GM23338 (cell line): ENCODE measurements at regions not wholly inside any gene's neighbourhood (a gene's known extent, or its start where the extent isn't known, plus 50 kb on each side); places are given as distances from the start of the nearest gene placed in this dataset.

Experiments
- ATAC-seq: fragments of 200-7000 bp; cut with Tn5 transposase; 3 replicates; pipeline ENCODE4 v1.9.1; 2020
- DNase-seq: peaks from one replicate; pipeline ENCODE4 v3.0.0-alpha.2; 2015; ENCODE audit warnings: low spot score
- H2AFZ ChIP-seq: fragments of 200-600 bp; sonication (generic); 2 replicates; pipeline ENCODE4 v1.8.0; 2016; ENCODE audit warnings: antibody characterized with exemption, mild to moderate bottlenecking, moderate library complexity
- H3F3A ChIP-seq: fragments of 200-600 bp; sonication (generic); replicated peaks from 2 replicates; pipeline ENCODE4 v1.8.0; 2017; ENCODE audit warnings: antibody characterized with exemption, mixed run types, low read depth
- H3K27ac ChIP-seq: fragments of 200-600 bp; sonication (generic); 2 replicates; pipeline ENCODE4 v1.6.1; 2016; ENCODE audit warnings: low read depth
- H3K27me3 ChIP-seq: fragments of 200-600 bp; sonication (generic); 2 replicates; pipeline ENCODE4 v1.8.0; 2016; ENCODE audit warnings: mild to moderate bottlenecking, mixed run types, moderate library complexity; ENCODE audit not compliant: insufficient read depth
- H3K36me3 ChIP-seq: fragments of 200-600 bp; sonication (generic); 2 replicates; pipeline ENCODE4 v1.8.0; 2016; ENCODE audit warnings: mild to moderate bottlenecking; ENCODE audit not compliant: insufficient read depth
- H3K4me1 ChIP-seq: fragments of 200-600 bp; sonication (generic); 2 replicates; pipeline ENCODE4 v1.8.0; 2016; ENCODE audit warnings: mild to moderate bottlenecking, moderate library complexity; ENCODE audit not compliant: insufficient read depth
- H3K4me2 ChIP-seq: fragments of 200-600 bp; sonication (generic); 2 replicates; pipeline ENCODE4 v1.7.1; 2017; ENCODE audit warnings: mixed run types
- H3K4me3 ChIP-seq: fragments of 200-600 bp; sonication (generic); 2 replicates; pipeline ENCODE4 v1.6.1; 2016; ENCODE audit warnings: mixed run types
- H3K79me2 ChIP-seq: fragments of 200-600 bp; sonication (generic); replicated peaks from 2 replicates; pipeline ENCODE4 v1.8.0; 2017; ENCODE audit warnings: mild to moderate bottlenecking; ENCODE audit not compliant: insufficient read depth
- H3K9me2 ChIP-seq: fragments of 200-600 bp; sonication (generic); 2 replicates; pipeline ENCODE4 v1.8.0; 2017; ENCODE audit not compliant: insufficient read depth
- H4K20me1 ChIP-seq: fragments of 200-600 bp; sonication (generic); replicated peaks from 2 replicates; pipeline ENCODE4 v1.8.0; 2017; ENCODE audit warnings: mild to moderate bottlenecking; ENCODE audit not compliant: insufficient read depth
- H3K27ac Mint-ChIP-seq: 2 replicates; pipeline ENCODE4 v1.8.0; 2020; ENCODE audit warnings: inconsistent platforms, mild to moderate bottlenecking, moderate library complexity, mixed read lengths
- H3K27me3 Mint-ChIP-seq: 3 replicates; pipeline ENCODE4 v1.8.0; 2022; ENCODE audit warnings: low read depth, mild to moderate bottlenecking, moderate library complexity, mixed read lengths, inconsistent platforms; ENCODE audit not compliant: insufficient read depth, poor library complexity
- H3K36me3 Mint-ChIP-seq: 3 replicates; pipeline ENCODE4 v1.8.0; 2021; ENCODE audit warnings: low read depth, mild to moderate bottlenecking, inconsistent platforms, moderate library complexity, mixed read lengths
- H3K4me1 Mint-ChIP-seq: 3 replicates; pipeline ENCODE4 v1.8.0; 2020; ENCODE audit warnings: mild to moderate bottlenecking, inconsistent platforms, mixed read lengths
- H3K4me3 Mint-ChIP-seq: 3 replicates; pipeline ENCODE4 v1.8.0; 2021; ENCODE audit warnings: moderate library complexity, mild to moderate bottlenecking, inconsistent platforms, mixed read lengths
- H3K9me3 Mint-ChIP-seq: 3 replicates; pipeline ENCODE4 v1.8.0; 2020; ENCODE audit warnings: moderate library complexity, mild to moderate bottlenecking, inconsistent platforms, mixed read lengths
- CREB1 ChIP-seq: fragments of 250-450 bp; sonication (Bioruptor Pico); IDR thresholded peaks from 2 replicates; pipeline ENCODE4 v1.5.0; 2020; ENCODE audit warnings: low read depth, mild to moderate bottlenecking, moderate library complexity
- EZH2 ChIP-seq: fragments of 200-600 bp; sonication (generic); IDR thresholded peaks from one replicate; pipeline ENCODE4 v1.8.0; 2017; ENCODE audit warnings: antibody characterized with exemption, mild to moderate bottlenecking, low read depth; ENCODE audit not compliant: unreplicated experiment
- EZH2phosphoT487 ChIP-seq: fragments of 200-600 bp; sonication (generic); IDR thresholded peaks from one replicate; pipeline ENCODE4 v1.8.1; 2018; ENCODE audit warnings: antibody characterized with exemption; ENCODE audit not compliant: unreplicated experiment
- JUNB ChIP-seq: IDR thresholded peaks from one replicate; pipeline ENCODE4 v1.6.1; 2016; ENCODE audit warnings: antibody characterized with exemption; ENCODE audit not compliant: unreplicated experiment
- NANOG ChIP-seq: IDR thresholded peaks from 2 replicates; pipeline ENCODE4 v1.6.1; 2016; ENCODE audit warnings: antibody characterized with exemption, borderline replicate concordance
- POLR2AphosphoS5 ChIP-seq: IDR thresholded peaks from 2 replicates; pipeline ENCODE4 v1.6.1; 2016; ENCODE audit warnings: antibody characterized with exemption, low read depth
- STAT1 ChIP-seq: IDR thresholded peaks from one replicate; pipeline ENCODE4 v1.6.1; 2016; ENCODE audit warnings: antibody characterized with exemption; ENCODE audit not compliant: unreplicated experiment
- ZNF114 ChIP-seq: fragments of 250-450 bp; sonication (Bioruptor Pico); IDR thresholded peaks from 2 replicates; pipeline ENCODE4 v1.5.0; 2020; ENCODE audit warnings: mild to moderate bottlenecking, moderate library complexity
- ZNF331 ChIP-seq: fragments of 250-450 bp; sonication (Bioruptor Pico); IDR thresholded peaks from 2 replicates; pipeline ENCODE4 v1.5.0; 2020; ENCODE audit warnings: low read depth, mild to moderate bottlenecking, moderate library complexity
- TF ChIP-seq, protein P1 (sequence below): fragments of 250-450 bp; sonication (Bioruptor Pico); IDR thresholded peaks from 2 replicates; pipeline ENCODE4 v1.5.0; 2020; ENCODE audit warnings: mild to moderate bottlenecking, moderate library complexity
- TF ChIP-seq, protein P2 (sequence below), 2 experiments: fragments of 200-600 bp in 1 of 2; sonication (generic) in 1 of 2; conservative IDR thresholded peaks; 2 replicates each; pipeline versions ENCODE4 v1.5.1 to v1.6.1; 2016 to 2017; ENCODE audit warnings: antibody characterized with exemption in 2 of 2, low read depth in 2 of 2, mild to moderate bottlenecking in 2 of 2, moderate library complexity in 1 of 2
- TF ChIP-seq, protein P3 (sequence below): IDR thresholded peaks from 2 replicates; pipeline ENCODE4 v1.6.1; 2016; ENCODE audit warnings: antibody characterized with exemption
- TF ChIP-seq, protein P4 (sequence below): IDR thresholded peaks from one replicate; pipeline ENCODE4 v1.6.1; 2018; ENCODE audit warnings: antibody characterized with exemption; ENCODE audit not compliant: unreplicated experiment

DNA sequence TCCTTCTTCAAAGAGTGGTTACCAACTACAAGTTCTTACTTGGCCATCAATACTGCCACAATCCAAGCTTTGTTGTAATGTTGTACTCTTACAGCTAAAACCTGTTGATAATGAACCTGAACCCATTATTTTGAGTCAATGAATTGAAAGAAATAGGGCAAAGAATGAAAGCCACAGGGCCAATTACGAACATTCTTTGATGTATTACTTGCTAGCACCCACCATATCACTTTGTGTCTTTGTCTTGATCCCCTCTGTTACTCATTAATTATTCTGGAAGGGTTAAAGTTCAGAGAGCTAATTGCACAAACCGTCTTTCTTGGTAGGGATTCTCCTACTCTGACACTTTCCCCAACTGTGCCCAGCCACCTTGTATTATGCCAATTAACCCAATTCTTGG lies 53.2 kb upstream of the TFEC start:
- Mint-ChIP-seq H3K4me1 (peaks cover 26% of the 10 kb centered on the region), H3K36me3 (no peaks in the 10 kb centered on the region), H3K27ac (no peak overlapping the region), H3K27me3 (no peaks in the 10 kb centered on the region), H3K9me3 (no peaks in the 10 kb centered on the region), H3K4me3 (no peak overlapping the region)
- no peaks in the 10 kb centered on the region for H3K79me2 ChIP-seq
- 0 out of 2 replicates have a peak, but pooled peaks cover 2% of the 10 kb centered on the region for H3K9me2 ChIP-seq
- no peaks in the 10 kb centered on the region for H3F3A ChIP-seq
- no peak for TF ChIP-seq JUNB
- no peak for TF ChIP-seq ZNF114 (CRISPR knock-in tag)
- no peak for TF ChIP-seq STAT1
- TF ChIP-seq NANOG: no peak
- TF ChIP-seq, protein P1, sequence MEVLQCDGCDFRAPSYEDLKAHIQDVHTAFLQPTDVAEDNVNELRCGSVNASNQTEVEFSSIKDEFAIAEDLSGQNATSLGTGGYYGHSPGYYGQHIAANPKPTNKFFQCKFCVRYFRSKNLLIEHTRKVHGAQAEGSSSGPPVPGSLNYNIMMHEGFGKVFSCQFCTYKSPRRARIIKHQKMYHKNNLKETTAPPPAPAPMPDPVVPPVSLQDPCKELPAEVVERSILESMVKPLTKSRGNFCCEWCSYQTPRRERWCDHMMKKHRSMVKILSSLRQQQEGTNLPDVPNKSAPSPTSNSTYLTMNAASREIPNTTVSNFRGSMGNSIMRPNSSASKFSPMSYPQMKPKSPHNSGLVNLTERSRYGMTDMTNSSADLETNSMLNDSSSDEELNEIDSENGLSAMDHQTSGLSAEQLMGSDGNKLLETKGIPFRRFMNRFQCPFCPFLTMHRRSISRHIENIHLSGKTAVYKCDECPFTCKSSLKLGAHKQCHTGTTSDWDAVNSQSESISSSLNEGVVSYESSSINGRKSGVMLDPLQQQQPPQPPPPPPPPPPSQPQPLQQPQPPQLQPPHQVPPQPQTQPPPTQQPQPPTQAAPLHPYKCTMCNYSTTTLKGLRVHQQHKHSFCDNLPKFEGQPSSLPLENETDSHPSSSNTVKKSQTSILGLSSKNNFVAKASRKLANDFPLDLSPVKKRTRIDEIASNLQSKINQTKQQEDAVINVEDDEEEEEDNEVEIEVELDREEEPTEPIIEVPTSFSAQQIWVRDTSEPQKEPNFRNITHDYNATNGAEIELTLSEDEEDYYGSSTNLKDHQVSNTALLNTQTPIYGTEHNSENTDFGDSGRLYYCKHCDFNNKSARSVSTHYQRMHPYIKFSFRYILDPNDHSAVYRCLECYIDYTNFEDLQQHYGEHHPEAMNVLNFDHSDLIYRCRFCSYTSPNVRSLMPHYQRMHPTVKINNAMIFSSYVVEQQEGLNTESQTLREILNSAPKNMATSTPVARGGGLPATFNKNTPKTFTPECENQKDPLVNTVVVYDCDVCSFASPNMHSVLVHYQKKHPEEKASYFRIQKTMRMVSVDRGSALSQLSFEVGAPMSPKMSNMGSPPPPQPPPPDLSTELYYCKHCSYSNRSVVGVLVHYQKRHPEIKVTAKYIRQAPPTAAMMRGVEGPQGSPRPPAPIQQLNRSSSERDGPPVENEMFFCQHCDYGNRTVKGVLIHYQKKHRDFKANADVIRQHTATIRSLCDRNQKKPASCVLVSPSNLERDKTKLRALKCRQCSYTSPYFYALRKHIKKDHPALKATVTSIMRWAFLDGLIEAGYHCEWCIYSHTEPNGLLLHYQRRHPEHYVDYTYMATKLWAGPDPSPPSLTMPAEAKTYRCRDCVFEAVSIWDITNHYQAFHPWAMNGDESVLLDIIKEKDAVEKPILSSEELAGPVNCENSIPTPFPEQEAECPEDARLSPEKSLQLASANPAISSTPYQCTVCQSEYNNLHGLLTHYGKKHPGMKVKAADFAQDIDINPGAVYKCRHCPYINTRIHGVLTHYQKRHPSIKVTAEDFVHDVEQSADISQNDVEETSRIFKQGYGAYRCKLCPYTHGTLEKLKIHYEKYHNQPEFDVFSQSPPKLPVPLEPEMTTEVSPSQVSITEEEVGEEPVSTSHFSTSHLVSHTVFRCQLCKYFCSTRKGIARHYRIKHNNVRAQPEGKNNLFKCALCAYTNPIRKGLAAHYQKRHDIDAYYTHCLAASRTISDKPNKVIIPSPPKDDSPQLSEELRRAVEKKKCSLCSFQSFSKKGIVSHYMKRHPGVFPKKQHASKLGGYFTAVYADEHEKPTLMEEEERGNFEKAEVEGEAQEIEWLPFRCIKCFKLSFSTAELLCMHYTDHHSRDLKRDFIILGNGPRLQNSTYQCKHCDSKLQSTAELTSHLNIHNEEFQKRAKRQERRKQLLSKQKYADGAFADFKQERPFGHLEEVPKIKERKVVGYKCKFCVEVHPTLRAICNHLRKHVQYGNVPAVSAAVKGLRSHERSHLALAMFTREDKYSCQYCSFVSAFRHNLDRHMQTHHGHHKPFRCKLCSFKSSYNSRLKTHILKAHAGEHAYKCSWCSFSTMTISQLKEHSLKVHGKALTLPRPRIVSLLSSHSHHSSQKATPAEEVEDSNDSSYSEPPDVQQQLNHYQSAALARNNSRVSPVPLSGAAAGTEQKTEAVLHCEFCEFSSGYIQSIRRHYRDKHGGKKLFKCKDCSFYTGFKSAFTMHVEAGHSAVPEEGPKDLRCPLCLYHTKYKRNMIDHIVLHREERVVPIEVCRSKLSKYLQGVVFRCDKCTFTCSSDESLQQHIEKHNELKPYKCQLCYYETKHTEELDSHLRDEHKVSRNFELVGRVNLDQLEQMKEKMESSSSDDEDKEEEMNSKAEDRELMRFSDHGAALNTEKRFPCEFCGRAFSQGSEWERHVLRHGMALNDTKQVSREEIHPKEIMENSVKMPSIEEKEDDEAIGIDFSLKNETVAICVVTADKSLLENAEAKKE (CRISPR knock-in tag): no peak
- TF ChIP-seq EZH2: no peak
- TF ChIP-seq, protein P2, sequence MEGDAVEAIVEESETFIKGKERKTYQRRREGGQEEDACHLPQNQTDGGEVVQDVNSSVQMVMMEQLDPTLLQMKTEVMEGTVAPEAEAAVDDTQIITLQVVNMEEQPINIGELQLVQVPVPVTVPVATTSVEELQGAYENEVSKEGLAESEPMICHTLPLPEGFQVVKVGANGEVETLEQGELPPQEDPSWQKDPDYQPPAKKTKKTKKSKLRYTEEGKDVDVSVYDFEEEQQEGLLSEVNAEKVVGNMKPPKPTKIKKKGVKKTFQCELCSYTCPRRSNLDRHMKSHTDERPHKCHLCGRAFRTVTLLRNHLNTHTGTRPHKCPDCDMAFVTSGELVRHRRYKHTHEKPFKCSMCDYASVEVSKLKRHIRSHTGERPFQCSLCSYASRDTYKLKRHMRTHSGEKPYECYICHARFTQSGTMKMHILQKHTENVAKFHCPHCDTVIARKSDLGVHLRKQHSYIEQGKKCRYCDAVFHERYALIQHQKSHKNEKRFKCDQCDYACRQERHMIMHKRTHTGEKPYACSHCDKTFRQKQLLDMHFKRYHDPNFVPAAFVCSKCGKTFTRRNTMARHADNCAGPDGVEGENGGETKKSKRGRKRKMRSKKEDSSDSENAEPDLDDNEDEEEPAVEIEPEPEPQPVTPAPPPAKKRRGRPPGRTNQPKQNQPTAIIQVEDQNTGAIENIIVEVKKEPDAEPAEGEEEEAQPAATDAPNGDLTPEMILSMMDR (conservative IDR thresholded peaks at IDR 0.05; ENCODE audit: low read depth in 2 of 2): no peak
- TF ChIP-seq, protein P3, sequence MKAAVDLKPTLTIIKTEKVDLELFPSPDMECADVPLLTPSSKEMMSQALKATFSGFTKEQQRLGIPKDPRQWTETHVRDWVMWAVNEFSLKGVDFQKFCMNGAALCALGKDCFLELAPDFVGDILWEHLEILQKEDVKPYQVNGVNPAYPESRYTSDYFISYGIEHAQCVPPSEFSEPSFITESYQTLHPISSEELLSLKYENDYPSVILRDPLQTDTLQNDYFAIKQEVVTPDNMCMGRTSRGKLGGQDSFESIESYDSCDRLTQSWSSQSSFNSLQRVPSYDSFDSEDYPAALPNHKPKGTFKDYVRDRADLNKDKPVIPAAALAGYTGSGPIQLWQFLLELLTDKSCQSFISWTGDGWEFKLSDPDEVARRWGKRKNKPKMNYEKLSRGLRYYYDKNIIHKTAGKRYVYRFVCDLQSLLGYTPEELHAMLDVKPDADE: no peak
- no peak for TF ChIP-seq POLR2AphosphoS5
- TF ChIP-seq EZH2phosphoT487: no peak
- TF ChIP-seq ZNF331 (CRISPR knock-in tag): no peak
- no peak for TF ChIP-seq CREB1
- TF ChIP-seq, protein P4, sequence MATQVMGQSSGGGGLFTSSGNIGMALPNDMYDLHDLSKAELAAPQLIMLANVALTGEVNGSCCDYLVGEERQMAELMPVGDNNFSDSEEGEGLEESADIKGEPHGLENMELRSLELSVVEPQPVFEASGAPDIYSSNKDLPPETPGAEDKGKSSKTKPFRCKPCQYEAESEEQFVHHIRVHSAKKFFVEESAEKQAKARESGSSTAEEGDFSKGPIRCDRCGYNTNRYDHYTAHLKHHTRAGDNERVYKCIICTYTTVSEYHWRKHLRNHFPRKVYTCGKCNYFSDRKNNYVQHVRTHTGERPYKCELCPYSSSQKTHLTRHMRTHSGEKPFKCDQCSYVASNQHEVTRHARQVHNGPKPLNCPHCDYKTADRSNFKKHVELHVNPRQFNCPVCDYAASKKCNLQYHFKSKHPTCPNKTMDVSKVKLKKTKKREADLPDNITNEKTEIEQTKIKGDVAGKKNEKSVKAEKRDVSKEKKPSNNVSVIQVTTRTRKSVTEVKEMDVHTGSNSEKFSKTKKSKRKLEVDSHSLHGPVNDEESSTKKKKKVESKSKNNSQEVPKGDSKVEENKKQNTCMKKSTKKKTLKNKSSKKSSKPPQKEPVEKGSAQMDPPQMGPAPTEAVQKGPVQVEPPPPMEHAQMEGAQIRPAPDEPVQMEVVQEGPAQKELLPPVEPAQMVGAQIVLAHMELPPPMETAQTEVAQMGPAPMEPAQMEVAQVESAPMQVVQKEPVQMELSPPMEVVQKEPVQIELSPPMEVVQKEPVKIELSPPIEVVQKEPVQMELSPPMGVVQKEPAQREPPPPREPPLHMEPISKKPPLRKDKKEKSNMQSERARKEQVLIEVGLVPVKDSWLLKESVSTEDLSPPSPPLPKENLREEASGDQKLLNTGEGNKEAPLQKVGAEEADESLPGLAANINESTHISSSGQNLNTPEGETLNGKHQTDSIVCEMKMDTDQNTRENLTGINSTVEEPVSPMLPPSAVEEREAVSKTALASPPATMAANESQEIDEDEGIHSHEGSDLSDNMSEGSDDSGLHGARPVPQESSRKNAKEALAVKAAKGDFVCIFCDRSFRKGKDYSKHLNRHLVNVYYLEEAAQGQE: no peak
- no peak overlapping the region for H3K27ac ChIP-seq
- no peak overlapping the region for H2AFZ ChIP-seq
- peaks cover 17% of the 10 kb centered on the region for H3K4me1 ChIP-seq
- H3K36me3 ChIP-seq: no peaks in the 10 kb centered on the region
- H3K4me3 ChIP-seq: no peak overlapping the region
- H3K4me2 ChIP-seq: no peak overlapping the region
- DNase-seq (no peak), ATAC-seq (no peak)
- H3K27me3 ChIP-seq: no peaks in the 10 kb centered on the region
- no peaks in the 10 kb centered on the region for H4K20me1 ChIP-seq
